ENCODE measurements at regions not wholly inside any gene's neighbourhood (a gene's known extent, or its start where the extent isn't known, plus 50 kb on each side); places are given as distances from the start of the nearest gene placed in this dataset.

GRCh38 chr6:160919723-160920440 lies 71.7 kb upstream of the MAP3K4 start:
- Mint-ChIP-seq H3K4me1 (ENCODE audit: low read depth) (peaks cover 16% of the 10 kb centered on the region), H3K4me3 (no peak overlapping the region), H3K9me3 (no peaks in the 10 kb centered on the region), H3K27me3 (ENCODE audit: insufficient read depth) (peaks cover 5% of the 10 kb centered on the region), H3K27ac (no peak overlapping the region; the same call in 1 of the 2 replicates), H3K36me3 (ENCODE audit: low read depth) (no peaks in the 10 kb centered on the region)
- DNase-seq: peak; percentile 81
- TF ChIP-seq CTCF (IDR thresholded peaks at IDR 0.05): no peak

GRCh38 chr6:160921095-160921494 lies 70.5 kb upstream of the MAP3K4 start:
- H3K4me1 Mint-ChIP-seq (ENCODE audit: low read depth): peaks cover 16% of the 10 kb centered on the region

GRCh38 chr6:160926281-160927276 lies 65.0 kb upstream of the MAP3K4 start:
- no peak for DNase-seq
- Mint-ChIP-seq H3K36me3 (ENCODE audit: low read depth) (no peaks in the 10 kb centered on the region), H3K9me3 (no peaks in the 10 kb centered on the region), H3K4me3 (no peak overlapping the region), H3K27me3 (ENCODE audit: insufficient read depth) (peaks cover 11% of the 10 kb centered on the region), H3K4me1 (ENCODE audit: low read depth) (peaks cover 6% of the 10 kb centered on the region; the same call in 1 of the 2 replicates), H3K27ac (no peak overlapping the region)
- TF ChIP-seq CTCF (IDR thresholded peaks at IDR 0.05): no peak

More at GRCh38 chr6:160921095-160921494, 70.5 kb upstream of the MAP3K4 start:
- no peak for DNase-seq
- no peak for TF ChIP-seq CTCF (IDR thresholded peaks at IDR 0.05)
- Mint-ChIP-seq H3K9me3 (no peaks in the 10 kb centered on the region), H3K27me3 (ENCODE audit: insufficient read depth) (peaks cover 6% of the 10 kb centered on the region), H3K36me3 (ENCODE audit: low read depth) (no peaks in the 10 kb centered on the region), H3K4me3 (no peak overlapping the region), H3K27ac (no peak overlapping the region)

GRCh38 chr6:160927416-160927815 lies 64.2 kb upstream of the MAP3K4 start:
- no peak for TF ChIP-seq CTCF (IDR thresholded peaks at IDR 0.05)
- H3K27me3 Mint-ChIP-seq (ENCODE audit: insufficient read depth): peaks cover 14% of the 10 kb centered on the region
- no peak overlapping the region for H3K4me3 Mint-ChIP-seq
- no peaks in the 10 kb centered on the region for H3K9me3 Mint-ChIP-seq
- peaks cover 6% of the 10 kb centered on the region; the same call in 1 of the 2 replicates for H3K4me1 Mint-ChIP-seq (ENCODE audit: low read depth)
- H3K27ac Mint-ChIP-seq: no peak overlapping the region
- no peak for DNase-seq
- no peaks in the 10 kb centered on the region for H3K36me3 Mint-ChIP-seq (ENCODE audit: low read depth)

GRCh38 chr6:160929361-160929760 lies 62.2 kb upstream of the MAP3K4 start:
- H3K4me3 Mint-ChIP-seq: no peak overlapping the region
- H3K9me3 Mint-ChIP-seq: no peaks in the 10 kb centered on the region
- no peak for TF ChIP-seq CTCF (IDR thresholded peaks at IDR 0.05)
- H3K27ac Mint-ChIP-seq: no peak overlapping the region
- no peak for DNase-seq
- no peaks in the 10 kb centered on the region for H3K36me3 Mint-ChIP-seq (ENCODE audit: low read depth)
- H3K27me3 Mint-ChIP-seq (ENCODE audit: insufficient read depth): peaks cover 14% of the 10 kb centered on the region
- H3K4me1 Mint-ChIP-seq (ENCODE audit: low read depth): peaks cover 6% of the 10 kb centered on the region; the same call in 1 of the 2 replicates

All from HFFc6 (cell line).